Head of caudate nucleus (tissue), 42 donors: ENCODE measurements at regions not wholly inside any gene's neighbourhood (a gene's known extent, or its start where the extent isn't known, plus 50 kb on each side); places are given as distances from the start of the nearest gene placed in this dataset.
"Not testable (repeated sequence)": the region's sequence is repeated elsewhere in the genome, so short reads cannot be mapped to it uniquely, and the experiment has no call there.

Experiments used
- DNase-seq, 42 donors: peaks; one replicate each; pipeline versions ENCODE4 v3.0.0 to v3.0.0-alpha.2; 2020 to 2021; ENCODE audit warnings: mixed read lengths in 7 of 42
- intact Hi-C: fragments of 100-400 bp; cut with DNase I; formaldehyde crosslinking; loops from one replicate; pipeline ENCODE4 v1.15.0; 2022

DNA sequence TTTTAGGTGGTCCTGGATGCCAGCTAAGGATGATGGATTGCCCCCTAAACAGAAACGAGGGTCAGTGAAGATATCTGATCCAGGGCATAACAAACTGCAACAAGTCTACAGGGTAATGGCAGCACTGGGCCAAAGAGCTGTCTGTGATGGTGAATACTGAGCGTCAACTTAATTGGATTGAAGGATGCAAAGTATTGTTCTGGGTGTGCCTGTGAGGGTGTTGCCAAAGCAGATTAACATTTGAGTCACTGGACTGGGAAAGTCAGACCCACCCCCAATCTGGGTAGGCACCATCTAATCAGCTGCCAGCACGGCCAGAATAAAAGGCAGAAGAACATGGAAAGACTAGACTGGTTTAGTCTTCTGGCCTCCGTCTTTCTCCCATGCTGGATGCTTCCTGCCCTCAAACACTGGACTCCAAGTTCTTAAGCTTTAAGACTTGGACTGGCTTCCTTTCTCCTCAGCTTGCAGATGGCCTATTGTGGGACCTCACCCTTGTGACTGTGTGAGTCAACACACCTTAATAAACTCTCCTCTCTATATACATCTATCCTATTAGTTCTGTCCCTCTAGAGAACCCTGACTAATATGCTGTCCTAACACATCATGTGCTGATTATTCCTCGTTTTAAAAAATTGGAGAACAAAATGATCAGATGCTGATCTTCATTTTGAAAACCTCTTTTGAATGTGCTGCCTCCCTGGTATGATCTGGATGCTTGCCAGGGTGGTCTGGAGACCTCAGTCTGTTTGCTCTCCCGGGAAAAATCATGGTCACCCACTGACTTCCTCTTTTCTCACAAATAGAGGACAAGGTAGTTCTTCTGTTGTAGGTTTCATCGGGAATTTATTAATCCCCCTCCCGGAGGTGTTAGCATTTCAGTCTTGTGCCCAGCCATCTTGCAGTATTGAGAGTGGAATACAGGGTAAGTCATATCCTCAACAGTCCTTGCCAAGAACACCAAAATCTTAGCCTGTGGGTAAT, 234.7 kb downstream of the SETD4 start:
- DNase-seq: no peak
- intact Hi-C loops: no loop called here

DNA sequence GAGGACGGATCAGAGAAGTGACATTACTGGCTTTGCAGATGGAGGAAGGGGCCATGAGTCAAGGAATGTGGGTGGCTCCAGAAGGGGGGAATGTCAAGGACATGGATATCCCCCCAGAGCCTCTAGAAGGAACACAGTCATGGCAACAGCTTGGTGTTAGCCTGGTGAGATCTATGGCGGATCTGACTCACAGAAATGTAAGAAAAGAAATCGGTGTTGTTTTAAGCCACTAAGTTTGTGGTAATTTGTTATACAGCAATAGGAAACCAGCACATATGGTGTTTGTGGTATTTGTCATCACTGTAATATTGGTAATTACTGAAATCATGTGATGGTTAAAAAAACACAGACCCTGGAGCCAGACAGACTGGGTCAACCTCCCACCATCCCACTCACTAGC, 236.2 kb downstream of the SETD4 start:
- no peak for DNase-seq
- intact Hi-C loops: no loop called here

DNA sequence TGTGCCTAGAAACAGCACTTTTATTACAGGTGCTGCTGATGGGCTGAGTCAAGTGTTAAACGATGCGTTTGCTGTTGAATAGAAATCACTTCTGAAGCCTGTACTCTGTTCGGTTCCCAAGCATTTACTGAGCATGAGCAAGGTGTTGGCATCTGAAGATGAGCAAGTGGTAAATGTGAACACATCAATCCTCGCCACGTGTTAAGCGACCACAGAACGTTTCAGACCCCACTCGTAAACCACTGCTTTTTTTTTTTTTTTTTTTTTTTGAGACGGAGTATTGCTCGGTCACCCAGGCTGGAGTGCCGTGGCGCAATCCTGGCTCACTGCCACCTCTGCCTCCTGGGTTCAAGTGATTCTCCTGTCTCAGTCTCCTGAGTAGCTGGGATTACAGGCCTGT, 241.2 kb downstream of the SETD4 start:
- no peak for DNase-seq
- intact Hi-C loops: no loop called here

DNA sequence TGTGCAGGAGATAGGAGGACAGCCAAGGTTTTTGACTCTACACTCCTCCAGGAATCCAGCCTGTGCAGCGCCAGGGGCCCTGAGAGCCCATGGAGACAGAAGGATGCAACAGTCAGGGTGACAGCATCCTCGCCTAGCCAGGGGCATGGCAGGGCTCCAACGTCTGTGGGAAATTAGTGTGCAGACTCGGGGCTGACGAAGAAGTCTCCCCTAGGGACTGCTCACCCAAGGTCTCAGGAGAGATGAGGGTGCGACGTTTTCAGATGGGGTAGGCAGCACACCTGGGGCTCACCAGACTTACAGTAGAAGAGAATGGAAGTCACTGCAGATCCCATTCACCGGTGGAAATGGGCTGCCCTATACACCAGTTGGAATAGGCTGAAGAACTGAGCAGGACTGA, 241.7 kb downstream of the SETD4 start:
- no peak for DNase-seq
- intact Hi-C loops: no loop called here

DNA sequence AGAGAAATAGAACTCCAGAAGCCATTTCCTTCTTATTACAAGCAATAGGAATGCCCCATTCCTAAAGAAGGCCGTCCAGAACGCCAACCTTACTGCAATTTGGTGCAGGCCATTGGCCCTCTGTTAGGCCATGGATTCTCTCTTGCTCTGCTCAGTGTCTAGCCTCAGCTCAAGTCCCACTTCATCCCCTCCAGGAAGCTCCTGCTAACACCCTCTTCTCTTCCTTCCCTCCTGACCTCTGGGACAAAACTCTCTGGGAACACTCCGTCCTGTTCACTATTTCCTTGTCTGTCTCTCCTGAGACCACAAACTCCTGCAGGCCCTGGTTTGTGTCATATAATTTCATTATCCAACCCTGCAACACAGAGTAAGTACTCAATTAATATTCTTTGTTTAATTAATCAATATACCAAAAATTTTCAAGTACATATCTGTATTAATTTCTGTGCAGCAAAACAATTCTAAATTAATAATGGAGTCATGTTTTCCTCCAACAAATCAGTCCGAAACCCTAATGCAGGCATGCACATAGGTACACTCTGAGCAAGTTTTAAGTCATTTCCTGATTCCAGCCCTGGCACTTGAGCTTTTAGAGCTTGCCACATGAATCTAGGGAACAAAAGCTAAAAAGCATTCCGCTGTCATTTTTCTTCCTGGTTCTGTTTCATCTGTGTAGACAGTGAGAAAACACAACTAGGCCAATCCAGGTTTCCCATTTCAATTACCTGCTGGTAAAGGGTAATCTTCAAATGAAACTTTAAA, 245.3 kb downstream of the SETD4 start:
- intact Hi-C loops: no loop called here
- no peak for DNase-seq

DNA sequence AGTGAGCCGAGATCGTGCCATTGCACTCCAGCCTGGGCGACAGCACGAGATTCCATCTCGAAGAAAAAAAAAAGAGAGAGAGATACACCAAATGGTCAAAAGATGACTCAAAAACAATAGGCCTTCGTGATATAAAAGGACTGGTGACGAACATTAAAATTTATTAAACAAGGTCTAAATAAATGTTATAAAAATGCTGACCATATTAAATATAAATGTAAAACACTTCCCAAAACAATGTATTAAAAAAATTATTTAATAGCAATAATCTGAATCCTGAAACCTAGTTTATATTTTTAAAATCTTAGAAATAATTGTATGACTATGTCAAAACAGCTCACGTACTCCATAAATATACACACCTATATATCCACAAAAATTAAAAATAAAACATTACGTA, 247.6 kb downstream of the SETD4 start:
- intact Hi-C loops: no loop called here
- DNase-seq: no peak

DNA sequence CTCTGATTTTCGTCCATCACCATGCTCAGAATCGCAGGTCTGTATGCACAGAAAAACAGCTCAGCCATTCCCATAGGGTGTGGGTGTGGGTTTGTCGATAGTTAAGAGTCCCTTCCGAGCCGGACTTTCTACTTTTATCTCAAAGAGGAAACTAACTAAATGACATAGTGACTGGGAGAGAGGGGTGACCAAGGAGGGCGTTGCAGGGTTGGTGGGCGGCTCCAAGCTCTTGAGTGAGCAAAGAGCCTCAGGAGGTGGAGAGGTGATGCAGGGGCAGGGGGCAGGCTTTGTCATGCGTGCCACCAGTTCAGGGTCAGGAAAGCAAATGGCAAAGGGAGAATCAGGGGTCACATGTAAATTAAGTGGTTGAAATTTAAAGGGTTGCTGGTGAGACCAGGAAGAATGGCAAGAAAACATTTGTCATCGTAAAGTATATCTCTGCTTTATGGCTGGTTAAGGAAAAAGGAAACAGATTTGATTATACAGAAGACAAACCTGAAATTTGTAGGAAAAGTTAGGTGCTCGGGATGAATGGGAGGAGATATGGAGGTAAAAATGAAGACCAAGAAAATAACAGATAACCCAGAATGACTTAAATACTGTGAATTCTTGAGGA, 249.0 kb downstream of the SETD4 start:
- intact Hi-C loops: no loop called here
- DNase-seq: no peak

DNA sequence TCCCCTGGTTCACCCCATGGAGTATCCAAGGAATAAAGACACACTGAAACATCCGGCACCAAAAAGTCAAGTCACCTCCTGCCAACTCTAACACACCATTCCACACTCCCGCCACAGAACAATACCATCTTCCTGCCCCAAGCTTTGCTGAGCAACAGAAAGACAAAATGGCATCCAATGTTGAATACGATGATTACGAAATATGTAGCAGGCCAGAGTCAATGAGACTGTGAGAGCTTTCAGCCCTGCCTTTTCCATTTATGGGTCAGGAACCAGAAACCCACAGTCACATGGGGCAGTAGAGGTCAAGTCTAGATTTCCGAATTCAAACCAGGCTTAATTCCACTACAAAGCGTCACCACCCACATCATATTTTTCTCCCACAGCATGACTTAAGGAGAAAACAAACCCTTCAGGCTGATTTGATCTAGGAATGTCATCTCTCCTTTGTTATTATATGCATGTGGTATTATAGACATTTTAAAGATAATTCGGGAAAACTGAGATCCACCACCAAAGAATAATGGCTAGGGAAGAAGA, 249.8 kb downstream of the SETD4 start:
- intact Hi-C loops: no loop called here
- DNase-seq: no peak

DNA sequence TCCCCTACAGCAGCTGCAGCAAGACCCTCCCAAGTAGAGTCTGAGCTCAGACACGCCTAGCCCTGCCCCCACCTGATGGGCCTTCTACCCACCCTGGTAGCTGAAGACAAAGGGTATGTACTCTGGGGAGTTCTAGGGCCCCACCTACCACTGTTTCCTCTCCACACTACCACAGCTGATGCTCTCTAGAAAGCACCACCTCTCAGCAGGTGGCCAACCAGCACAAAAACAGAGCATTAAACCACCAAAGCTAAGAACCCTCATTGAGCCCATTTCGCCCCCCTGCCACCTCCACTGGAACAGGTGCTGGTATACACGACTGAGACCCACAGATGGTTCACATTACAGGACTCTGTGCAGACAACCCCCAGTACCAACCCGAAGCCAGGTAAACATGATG, 258.9 kb downstream of the SETD4 start:
- intact Hi-C loops: no loop called here
- DNase-seq: no peak

DNA sequence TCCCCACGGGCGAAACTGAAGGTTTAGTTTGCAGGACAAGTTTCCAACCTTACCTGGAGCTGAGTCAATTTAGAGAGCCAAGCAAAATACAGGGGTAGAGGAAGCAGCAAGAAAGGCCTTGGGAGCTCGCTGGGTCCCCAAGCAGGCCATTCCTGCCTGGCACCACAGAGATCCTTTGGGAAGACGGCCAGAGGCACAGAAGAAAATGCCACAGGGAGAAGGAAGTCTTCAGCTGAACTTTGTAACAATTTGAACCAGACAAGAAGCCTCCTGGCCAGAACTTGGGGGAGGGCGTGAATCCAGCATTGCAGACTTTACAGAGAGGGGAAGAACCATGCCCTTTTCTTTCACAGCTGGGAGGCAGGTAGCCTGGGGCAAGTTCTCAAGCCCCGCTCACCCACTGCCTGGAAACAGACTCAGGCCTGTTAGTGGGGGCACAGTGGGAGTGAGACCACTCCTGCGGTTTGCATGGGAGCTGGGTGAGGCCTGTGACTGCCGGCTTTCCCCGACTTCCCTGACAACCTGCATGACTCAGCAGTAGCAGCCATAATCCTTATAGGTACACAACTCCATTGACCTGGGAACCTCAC, 259.4 kb downstream of the SETD4 start:
- DNase-seq, intact Hi-C loops: not testable (repeated sequence)

DNA sequence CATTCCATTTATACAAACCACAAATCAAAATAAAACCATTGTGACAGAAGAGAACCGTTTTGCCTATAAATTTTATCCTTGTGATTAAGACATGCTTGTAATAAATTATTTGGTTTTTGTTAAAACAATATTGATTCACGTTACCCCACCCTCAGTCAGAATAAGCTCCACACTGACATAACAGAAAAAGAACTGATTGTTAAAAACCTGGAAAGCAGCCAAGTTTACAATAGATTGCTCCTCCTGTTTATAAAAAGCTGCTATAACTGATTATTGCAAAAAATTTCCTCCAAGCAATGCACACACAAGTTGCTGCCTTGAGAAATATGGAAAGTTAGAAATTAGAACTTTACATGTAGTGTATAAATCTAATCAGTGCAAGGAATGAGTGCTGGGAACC, 263.5 kb downstream of the SETD4 start:
- intact Hi-C loops: no loop called here
- DNase-seq: no peak

DNA sequence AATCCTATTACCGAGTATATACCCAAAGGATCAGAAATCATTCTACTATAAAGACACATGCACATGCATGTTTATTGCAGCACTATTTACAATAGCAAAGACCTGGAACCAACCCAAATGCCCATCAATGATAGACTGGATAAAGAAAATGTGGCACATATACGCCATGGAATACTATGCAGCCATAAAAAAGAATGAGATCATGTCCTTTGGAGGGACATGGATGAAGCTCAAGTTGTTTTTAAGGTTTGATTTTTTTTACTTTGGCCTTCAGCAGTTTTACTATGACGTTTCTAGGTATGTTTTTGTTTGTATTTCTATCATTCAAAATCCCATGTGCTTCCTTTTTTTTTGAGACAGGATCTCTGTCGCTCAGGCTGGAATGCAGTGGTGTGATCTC, 265.8 kb downstream of the SETD4 start:
- intact Hi-C loops, DNase-seq: not testable (repeated sequence)

DNA sequence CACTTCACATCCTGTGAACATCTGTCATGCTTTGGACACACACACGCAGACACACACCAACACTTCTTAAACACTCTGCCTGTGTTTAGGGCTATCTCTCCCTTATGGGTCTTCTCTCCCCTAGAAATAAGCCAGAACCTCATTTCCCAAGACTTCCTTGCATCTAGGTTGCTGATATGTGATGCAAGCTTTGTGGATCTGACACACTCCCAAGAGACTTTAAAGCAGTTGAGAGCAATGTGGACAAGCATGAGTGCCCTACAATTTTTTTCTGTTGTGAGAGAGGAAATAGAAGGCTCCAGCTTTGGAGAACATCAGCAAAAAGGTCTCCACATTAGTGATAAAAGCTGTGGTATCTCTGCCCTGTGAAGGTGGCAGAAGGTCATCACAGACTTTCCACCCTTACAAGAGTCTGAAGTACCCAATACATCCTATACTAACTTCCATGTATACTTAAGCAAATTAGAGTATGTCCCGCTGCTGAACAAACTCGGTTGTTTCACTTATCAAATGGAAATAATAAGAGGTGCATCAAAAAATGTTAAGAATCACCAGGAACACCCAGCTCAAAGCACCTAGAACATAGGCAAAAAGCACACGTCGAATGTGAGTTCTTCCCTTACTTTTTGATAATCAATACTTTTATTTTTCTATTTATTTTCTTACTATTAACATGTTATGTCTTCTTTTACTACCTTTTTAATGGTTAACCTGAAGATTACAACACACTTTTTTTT, 267.6 kb downstream of the SETD4 start:
- DNase-seq: no peak
- intact Hi-C loops: no loop called here

DNA sequence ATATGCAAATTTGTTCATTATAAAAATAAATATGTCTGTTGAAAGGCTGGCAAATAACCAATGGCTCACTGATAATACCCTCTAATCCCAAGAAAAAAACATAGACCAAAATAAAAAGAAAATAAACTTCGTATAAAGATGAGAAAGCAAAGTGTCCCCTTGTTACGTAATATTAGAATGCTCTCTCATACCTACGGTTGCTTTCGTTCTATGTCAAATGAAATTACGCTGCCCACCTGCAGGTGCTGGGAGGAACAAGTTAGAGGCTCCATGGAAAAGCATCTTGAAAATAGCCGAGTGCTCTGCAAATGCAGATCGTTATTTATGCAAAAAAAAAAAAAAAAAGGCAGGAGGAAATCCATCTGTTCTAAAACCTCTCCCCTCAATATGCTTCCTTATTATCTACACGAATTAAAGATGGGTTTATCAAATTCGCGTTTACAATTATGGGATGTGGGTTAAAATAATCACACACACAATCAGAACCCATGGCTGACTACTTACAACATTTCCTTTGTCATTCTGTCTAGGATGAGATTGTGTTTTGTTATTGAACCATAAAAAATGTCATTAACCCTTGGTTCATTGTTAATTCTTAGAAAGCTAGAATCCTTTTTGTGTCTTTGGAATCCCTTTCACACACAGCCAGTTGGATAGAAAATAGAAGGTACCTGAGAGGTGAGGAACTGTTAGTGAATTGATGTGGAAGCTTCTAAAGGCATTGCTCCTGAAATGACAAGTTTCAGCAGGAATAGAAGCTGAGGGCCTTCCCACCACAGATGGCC, 268.6 kb downstream of the SETD4 start:
- intact Hi-C loops: no loop called here
- DNase-seq: no peak

DNA sequence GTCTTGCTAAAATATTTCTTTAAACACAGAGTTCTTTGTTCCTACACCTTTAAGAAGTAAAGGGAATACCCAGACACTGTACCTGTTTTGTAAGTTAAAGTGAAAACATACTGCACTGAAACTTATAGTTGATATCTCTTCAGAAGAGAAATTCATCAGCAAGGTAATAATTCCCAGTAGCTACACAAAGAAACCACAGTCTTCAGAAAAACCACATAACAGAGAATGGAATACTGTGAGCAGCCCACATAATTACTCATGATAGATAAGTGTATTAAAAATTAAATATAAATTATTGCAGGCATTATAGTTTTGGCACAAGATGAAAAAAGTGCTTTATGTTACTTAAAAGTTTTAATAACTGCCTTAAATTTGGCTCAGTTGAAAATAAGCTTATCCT, 276.6 kb downstream of the SETD4 start:
- intact Hi-C loops: no loop called here
- no peak for DNase-seq

DNA sequence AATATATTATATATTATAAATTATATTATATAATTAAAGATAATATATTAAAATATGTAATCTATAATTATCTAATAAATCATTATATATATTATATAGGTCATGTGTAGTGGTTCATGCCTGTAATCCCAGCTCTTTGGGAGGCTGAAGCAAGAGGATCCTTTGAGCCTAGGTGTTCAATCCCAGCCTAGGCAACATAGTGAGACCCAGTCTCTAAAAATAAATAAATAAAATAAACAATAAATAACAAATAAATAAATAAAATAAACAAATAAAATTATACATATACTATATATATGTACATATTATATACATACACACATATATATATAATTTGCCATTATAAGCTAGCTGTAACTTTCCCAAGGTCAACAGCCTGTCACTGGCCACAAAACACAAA, 277.7 kb downstream of the SETD4 start:
- DNase-seq: no peak
- intact Hi-C loops: no loop called here

DNA sequence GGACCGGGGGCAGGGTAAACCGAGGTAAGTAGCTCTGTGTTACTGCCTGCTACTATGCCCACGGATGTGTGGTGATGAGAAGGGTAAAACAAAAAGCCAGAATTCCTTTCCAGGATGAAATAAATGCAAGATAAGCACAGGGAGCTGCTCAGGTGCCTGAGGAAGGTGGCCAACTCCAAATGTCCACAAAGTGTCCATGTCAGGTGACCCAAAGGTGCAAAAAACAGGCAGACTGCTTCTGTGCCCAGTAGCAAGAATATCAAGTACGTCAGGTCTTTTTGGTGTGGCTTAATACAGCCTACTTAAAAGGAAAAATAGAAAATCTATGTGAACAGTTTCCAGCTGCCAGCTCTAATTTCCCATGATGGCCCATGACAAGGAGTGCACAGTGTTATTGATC, 279.3 kb downstream of the SETD4 start:
- intact Hi-C loops: no loop called here
- DNase-seq: no peak
